HEK293 (cell line): ENCODE measurements at regions not wholly inside any gene's neighbourhood (a gene's known extent, or its start where the extent isn't known, plus 50 kb on each side); places are given as distances from the start of the nearest gene placed in this dataset.
A peak's percentile ranks its signal among the peaks of the same experiment; 100 is the strongest.

Experiments
- CTCF ChIA-PET: fragments of 350-600 bp; formaldehyde crosslinking; extraction: SDS; loops from one replicate; lab custom pipeline; 2021; ENCODE audit warnings: antibody characterized with exemption; lab: Yijun Ruan, JAX
- POLR2A ChIA-PET: fragments of 300-600 bp; formaldehyde crosslinking; extraction: SDS; loops from one replicate; lab custom pipeline; 2020; ENCODE audit warnings: antibody characterized with exemption, inconsistent platforms; lab: Yijun Ruan, JAX
- H3K27ac ChIP-seq: fragments of 200-500 bp; sonication (Bioruptor generic); 2 replicates; pipeline ENCODE4 v1.5.1; 2014; ENCODE audit warnings: low read depth, low read length, control low read depth, inconsistent platforms; ENCODE audit errors: extremely low read depth
- H3K36me3 ChIP-seq, 2 experiments: fragments of 200-500 bp in 1 of 2; sonication (Bioruptor generic) in 1 of 2; 1 replicate in 1 of 2; 2 replicates in 1 of 2; pipeline ENCODE4 v1.5.1; 2014 to 2017; ENCODE audit warnings: inconsistent platforms in 2 of 2, low read length in 2 of 2; ENCODE audit not compliant: control insufficient read depth in 2 of 2, insufficient read depth in 1 of 2
- H3K4me1 ChIP-seq: fragments of 200-500 bp; sonication (Bioruptor generic); 2 replicates; pipeline ENCODE4 v1.5.1; 2014; ENCODE audit warnings: mild to moderate bottlenecking, low read length, inconsistent platforms; ENCODE audit not compliant: control insufficient read depth, insufficient read depth
- H3K4me3 ChIP-seq: 2 replicates; pipeline ENCODE4 v1.5.1; 2011; ENCODE audit warnings: low read depth, mild to moderate bottlenecking, control low read depth, low read length, moderate library complexity
- H3K9me3 ChIP-seq: fragments of 200-500 bp; sonication (Bioruptor generic); 2 replicates; pipeline ENCODE4 v1.5.1; 2014; ENCODE audit warnings: low read depth, low read length, inconsistent platforms; ENCODE audit not compliant: control insufficient read depth, insufficient read depth
- CTCF ChIP-seq: fragments of 450-650 bp; formaldehyde crosslinking; IDR thresholded peaks from 2 replicates; pipeline ENCODE4 v1.5.1; 2016; ENCODE audit warnings: missing biosample characterization, missing genetic modification characterization
- FEZF1 ChIP-seq: fragments of 450-650 bp; formaldehyde crosslinking; IDR thresholded peaks from 2 replicates; pipeline ENCODE4 v1.5.1; 2016; ENCODE audit warnings: missing biosample characterization, missing genetic modification characterization
- GLIS1 ChIP-seq: fragments of 450-650 bp; formaldehyde crosslinking; IDR thresholded peaks from 2 replicates; pipeline ENCODE4 v1.5.1; 2016; ENCODE audit warnings: missing biosample characterization, missing genetic modification characterization
- OVOL3 ChIP-seq: fragments of 450-650 bp; formaldehyde crosslinking; IDR thresholded peaks from 2 replicates; pipeline ENCODE4 v1.5.1; 2016; ENCODE audit warnings: missing biosample characterization, missing genetic modification characterization
- SCRT2 ChIP-seq: fragments of 450-650 bp; formaldehyde crosslinking; IDR thresholded peaks from 2 replicates; pipeline ENCODE4 v1.5.1; 2016; ENCODE audit warnings: missing biosample characterization, missing genetic modification characterization
- WT1 ChIP-seq: fragments of 450-650 bp; formaldehyde crosslinking; IDR thresholded peaks from 2 replicates; pipeline ENCODE4 v1.5.1; 2016; ENCODE audit warnings: missing biosample characterization, missing genetic modification characterization
- YY1 ChIP-seq: fragments of 450-650 bp; formaldehyde crosslinking; IDR thresholded peaks from 2 replicates; pipeline ENCODE4 v1.5.1; 2018; ENCODE audit warnings: missing biosample characterization, missing genetic modification characterization
- ZIC2 ChIP-seq: fragments of 450-650 bp; formaldehyde crosslinking; IDR thresholded peaks from 2 replicates; pipeline ENCODE4 v1.5.1; 2016; ENCODE audit warnings: missing biosample characterization, missing genetic modification characterization
- ZNF155 ChIP-seq: fragments of 450-650 bp; formaldehyde crosslinking; IDR thresholded peaks from 2 replicates; pipeline ENCODE4 v1.5.1; 2016; ENCODE audit warnings: missing biosample characterization, missing genetic modification characterization
- ZNF157 ChIP-seq: fragments of 450-650 bp; formaldehyde crosslinking; IDR thresholded peaks from 2 replicates; pipeline ENCODE4 v1.5.1; 2016; ENCODE audit warnings: missing biosample characterization, missing genetic modification characterization
- ZNF174 ChIP-seq: fragments of 450-650 bp; formaldehyde crosslinking; IDR thresholded peaks from 2 replicates; pipeline ENCODE4 v1.5.0; 2017; ENCODE audit warnings: missing biosample characterization, mild to moderate bottlenecking, missing genetic modification characterization
- ZNF18 ChIP-seq: fragments of 450-650 bp; formaldehyde crosslinking; IDR thresholded peaks from 2 replicates; pipeline ENCODE4 v1.5.1; 2016; ENCODE audit warnings: missing biosample characterization, missing genetic modification characterization
- ZNF202 ChIP-seq: fragments of 450-650 bp; formaldehyde crosslinking; IDR thresholded peaks from 2 replicates; pipeline ENCODE4 v1.5.1; 2016; ENCODE audit warnings: missing biosample characterization, missing genetic modification characterization, borderline replicate concordance
- ZNF223 ChIP-seq: fragments of 450-650 bp; formaldehyde crosslinking; IDR thresholded peaks from 2 replicates; pipeline ENCODE4 v1.5.1; 2016; ENCODE audit warnings: missing biosample characterization, missing genetic modification characterization
- ZNF239 ChIP-seq: fragments of 450-650 bp; formaldehyde crosslinking; IDR thresholded peaks from 2 replicates; pipeline ENCODE4 v1.5.1; 2016; ENCODE audit warnings: missing biosample characterization, missing genetic modification characterization
- ZNF24 ChIP-seq: fragments of 450-650 bp; formaldehyde crosslinking; IDR thresholded peaks from 2 replicates; pipeline ENCODE4 v1.5.1; 2016; ENCODE audit warnings: missing biosample characterization, missing genetic modification characterization
- ZNF26 ChIP-seq: fragments of 450-650 bp; formaldehyde crosslinking; IDR thresholded peaks from 2 replicates; pipeline ENCODE4 v1.5.1; 2016; ENCODE audit warnings: missing biosample characterization, missing genetic modification characterization
- ZNF266 ChIP-seq: fragments of 450-650 bp; formaldehyde crosslinking; IDR thresholded peaks from 2 replicates; pipeline ENCODE4 v1.5.1; 2016; ENCODE audit warnings: missing biosample characterization, missing genetic modification characterization, low read depth
- ZNF274 ChIP-seq, 2 experiments: fragments of 200-500 bp in 1 of 2; fragments of 450-650 bp in 1 of 2; sonication (Bioruptor generic) in 1 of 2; formaldehyde crosslinking in 1 of 2; IDR thresholded peaks; 2 replicates each; pipeline versions ENCODE4 v1.5.1 to v1.6.1; 2014 to 2016; ENCODE audit warnings: borderline replicate concordance in 1 of 2, inconsistent platforms in 1 of 2, low read length in 1 of 2, missing biosample characterization in 1 of 2, missing genetic modification characterization in 1 of 2
- ZNF292 ChIP-seq: fragments of 450-650 bp; formaldehyde crosslinking; IDR thresholded peaks from 2 replicates; pipeline ENCODE4 v1.5.1; 2016; ENCODE audit warnings: low read depth, missing biosample characterization, missing genetic modification characterization, borderline replicate concordance
- ZNF324 ChIP-seq: fragments of 450-650 bp; formaldehyde crosslinking; IDR thresholded peaks from 2 replicates; pipeline ENCODE4 v1.5.1; 2016; ENCODE audit warnings: missing biosample characterization, missing genetic modification characterization
- ZNF426 ChIP-seq: fragments of 450-650 bp; formaldehyde crosslinking; IDR thresholded peaks from 2 replicates; pipeline ENCODE4 v1.5.1; 2017; ENCODE audit warnings: missing biosample characterization, missing genetic modification characterization, mild to moderate bottlenecking, inconsistent platforms, moderate library complexity
- ZNF530 ChIP-seq: fragments of 450-650 bp; formaldehyde crosslinking; IDR thresholded peaks from 2 replicates; pipeline ENCODE4 v1.5.1; 2016; ENCODE audit warnings: low read depth, missing biosample characterization, missing genetic modification characterization
- ZNF544 ChIP-seq: fragments of 450-650 bp; formaldehyde crosslinking; IDR thresholded peaks from 2 replicates; pipeline ENCODE4 v1.5.0; 2017; ENCODE audit warnings: missing biosample characterization, missing genetic modification characterization
- ZNF555 ChIP-seq: fragments of 450-650 bp; formaldehyde crosslinking; conservative IDR thresholded peaks from 2 replicates; pipeline ENCODE4 v1.5.1; 2017; ENCODE audit warnings: missing biosample characterization, mild to moderate bottlenecking, missing genetic modification characterization, inconsistent platforms
- ZNF624 ChIP-seq: fragments of 450-650 bp; formaldehyde crosslinking; IDR thresholded peaks from 2 replicates; pipeline ENCODE4 v1.5.1; 2017; ENCODE audit warnings: missing biosample characterization, missing genetic modification characterization
- ZNF660 ChIP-seq: fragments of 450-650 bp; IDR thresholded peaks from 2 replicates; pipeline ENCODE4 v1.5.1; 2018; ENCODE audit warnings: missing biosample characterization, mild to moderate bottlenecking, missing genetic modification characterization
- ZNF701 ChIP-seq: fragments of 450-650 bp; formaldehyde crosslinking; IDR thresholded peaks from 2 replicates; pipeline ENCODE4 v1.5.1; 2016; ENCODE audit warnings: missing biosample characterization, missing genetic modification characterization
- ZNF76 ChIP-seq: fragments of 450-650 bp; formaldehyde crosslinking; IDR thresholded peaks from 2 replicates; pipeline ENCODE4; 2016; ENCODE audit warnings: low read depth, missing biosample characterization, missing genetic modification characterization, borderline replicate concordance
- ZNF777 ChIP-seq: fragments of 450-650 bp; formaldehyde crosslinking; IDR thresholded peaks from 2 replicates; pipeline ENCODE4 v1.5.1; 2017; ENCODE audit warnings: missing biosample characterization, missing genetic modification characterization, borderline replicate concordance

- Histone ChIP-seq H3K36me3 (no peaks in the 10 kb centered on the region), H3K27ac (no peak overlapping the region), H3K4me3 (no peak overlapping the region), H3K4me1 (peaks cover 5% of the 10 kb centered on the region; the same call in 1 of the 2 replicates), H3K9me3 (no peaks in the 10 kb centered on the region)
- POLR2A ChIA-PET, result no interaction called here
- no peak for TF ChIP-seq ZNF544
- CTCF ChIA-PET, result no interaction called here
These were observed 253.0 kb downstream of the INSC start for GRCh38 chr11:15367695-15368094.

GRCh38 chr11:15370495-15371147 is 255.9 kb downstream of the INSC start:
- H3K4me1 ChIP-seq, result peaks cover 5% of the 10 kb centered on the region; the same call in 1 of the 2 replicates
- H3K27ac ChIP-seq, result no peak overlapping the region
- no peaks in the 10 kb centered on the region for H3K36me3 ChIP-seq
- ChIA-PET CTCF (interaction anchor here (0.6 kb wide), 1 partner anchor 43 kb away, joined by 3 read pairs; no protein-coding TSS in a partner anchor), POLR2A (no interaction called here)
- H3K9me3 ChIP-seq, result no peaks in the 10 kb centered on the region
- no peak overlapping the region for H3K4me3 ChIP-seq
- TF ChIP-seq ZNF292 (tag by site-specific recombination) (no peak), ZNF155 (no peak), ZNF777 (tag by site-specific recombination) (no peak), ZNF530 (tag by site-specific recombination) (no peak), ZNF274 (IDR thresholded peaks at IDR 0.05; ENCODE audit: low read length) (no peak), ZNF274 (tag by site-specific recombination; IDR thresholded peaks at IDR 0.05; ENCODE audit: borderline replicate concordance) (no peak), ZNF701 (tag by site-specific recombination) (no peak), ZNF239 (tag by site-specific recombination) (no peak), ZNF76 (tag by site-specific recombination) (no peak), ZNF174 (no peak), ZNF426 (tag by site-specific recombination) (no peak), ZNF324 (tag by site-specific recombination) (no peak), ZNF266 (tag by site-specific recombination) (no peak), ZNF26 (no peak), ZNF660 (tag by site-specific recombination) (no peak), ZNF202 (tag by site-specific recombination) (no peak), OVOL3 (tag by site-specific recombination) (peak; percentile 66), ZNF24 (tag by site-specific recombination) (no peak), ZNF157 (no peak), GLIS1 (tag by site-specific recombination) (peak; percentile 92), SCRT2 (tag by site-specific recombination) (peak; percentile 39; the same call in 1 of the 2 replicates), ZNF223 (tag by site-specific recombination) (no peak), FEZF1 (tag by site-specific recombination) (peak; percentile 96), ZIC2 (tag by site-specific recombination) (peak; percentile 83), CTCF (tag by site-specific recombination) (no peak), ZNF18 (tag by site-specific recombination) (peak; percentile 42; the same call in 1 of the 2 replicates), ZNF624 (tag by site-specific recombination) (no peak), WT1 (tag by site-specific recombination) (peak; percentile 88), YY1 (tag by site-specific recombination) (peak; percentile 45; the same call in 1 of the 2 replicates), ZNF555 (no peak)
